Endodermal cell (in vitro differentiated cells): ENCODE measurements at regions not wholly inside any gene's neighbourhood (a gene's known extent, or its start where the extent isn't known, plus 50 kb on each side); places are given as distances from the start of the nearest gene placed in this dataset.

Experiments
- DNase-seq: peaks from one replicate; pipeline ENCODE4 v3.0.0-alpha.2; 2017
- H3K27ac ChIP-seq: 2 replicates; pipeline ENCODE4 v1.5.1; 2013; ENCODE audit warnings: mild to moderate bottlenecking, low read depth, low read length, moderate library complexity
- H3K27me3 ChIP-seq: 2 replicates; pipeline ENCODE4 v1.6.1; 2013; ENCODE audit warnings: mild to moderate bottlenecking, low read length, moderate library complexity; ENCODE audit not compliant: insufficient read depth, control insufficient read depth, poor library complexity, severe bottlenecking
- H3K36me3 ChIP-seq: 2 replicates; pipeline ENCODE4 v1.7.0; 2013; ENCODE audit warnings: mild to moderate bottlenecking, low read length, moderate library complexity; ENCODE audit not compliant: control insufficient read depth, insufficient read depth
- H3K4me1 ChIP-seq: one replicate; pipeline ENCODE4 v1.7.0; 2013; ENCODE audit warnings: low read length; ENCODE audit not compliant: control insufficient read depth, insufficient read depth
- H3K4me3 ChIP-seq: 2 replicates; pipeline ENCODE4 v1.5.1; 2013; ENCODE audit warnings: mild to moderate bottlenecking, low read length, moderate library complexity
- H3K9ac ChIP-seq: 2 replicates; pipeline ENCODE4 v1.6.1; 2013; ENCODE audit warnings: mild to moderate bottlenecking, low read length, moderate library complexity; ENCODE audit not compliant: poor library complexity, severe bottlenecking; ENCODE audit errors: extremely low read depth
- H3K9me3 ChIP-seq: 2 replicates; pipeline ENCODE4 v1.6.1; 2013; ENCODE audit warnings: mild to moderate bottlenecking, low read length, moderate library complexity; ENCODE audit not compliant: control insufficient read depth
- H3K27ac Mint-ChIP-seq: 2 replicates; pipeline ENCODE4 v1.8.0; 2020; ENCODE audit warnings: mixed read lengths
- H3K27me3 Mint-ChIP-seq: 2 replicates; pipeline ENCODE4 v1.8.0; 2021; ENCODE audit warnings: mild to moderate bottlenecking, mixed read lengths; ENCODE audit not compliant: insufficient read depth
- H3K36me3 Mint-ChIP-seq: 2 replicates; pipeline ENCODE4 v1.8.0; 2020; ENCODE audit warnings: low read depth, mixed read lengths
- H3K4me1 Mint-ChIP-seq: 2 replicates; pipeline ENCODE4 v1.8.0; 2020; ENCODE audit warnings: mixed read lengths
- H3K4me3 Mint-ChIP-seq: 2 replicates; pipeline ENCODE4 v1.8.0; 2020; ENCODE audit warnings: mild to moderate bottlenecking, moderate library complexity, mixed read lengths
- H3K9me3 Mint-ChIP-seq: 2 replicates; pipeline ENCODE4 v1.8.0; 2020; ENCODE audit warnings: mild to moderate bottlenecking, mixed read lengths
- WGBS, 2 experiments: methylation state at CpG; one replicate each; pipeline versions ENCODE4 v1.1.5 to v1.1.7; 2013; ENCODE audit warnings: missing lambda C conversion rate in 2 of 2, mixed read lengths in 1 of 2; ENCODE audit not compliant: insufficient coverage in 1 of 2, insufficient read length in 1 of 2; 5-methylcytosine and 5-hydroxymethylcytosine counted together
- TF ChIP-seq, protein P1 (sequence below): fragments of 200-600 bp; sonication (generic); conservative IDR thresholded peaks from 2 replicates; pipeline ENCODE4 v1.5.0; 2021; ENCODE audit warnings: antibody characterized with exemption, mild to moderate bottlenecking

DNA sequence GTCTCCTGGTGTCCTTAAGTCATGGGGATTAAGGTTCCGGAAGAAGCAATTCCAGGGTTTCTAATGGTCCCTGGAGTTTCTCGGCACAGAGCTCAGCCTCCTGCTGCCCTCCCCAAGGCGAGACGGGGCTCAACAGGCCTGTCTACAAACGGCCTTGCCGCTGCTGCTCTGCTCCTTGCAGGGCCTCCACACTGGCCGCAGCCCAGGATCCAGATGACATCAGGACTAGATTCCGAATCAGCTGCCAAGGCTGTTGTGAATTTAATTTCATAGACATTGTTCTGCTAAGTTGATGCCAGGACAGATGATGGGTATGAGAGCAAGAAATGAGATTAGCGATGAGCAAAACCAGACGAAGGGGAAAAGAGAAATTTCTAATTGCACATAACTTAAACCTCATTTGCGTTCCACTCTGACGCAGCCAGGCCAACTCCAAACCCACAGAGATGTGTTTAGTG is 103.6 kb upstream of the BACE2 start:
- no peaks in the 10 kb centered on the region for H3K9me3 ChIP-seq
- 84 to 91% methylated on average over 8 to 12 of the region's 12 CpGs for WGBS, 2 experiments
- H3K4me3 ChIP-seq = no peak overlapping the region
- H3K4me1 ChIP-seq = peaks cover 4% of the 10 kb centered on the region
- H3K9me3 Mint-ChIP-seq = peaks cover 6% of the 10 kb centered on the region
- H3K27me3 Mint-ChIP-seq = peaks cover 18% of the 10 kb centered on the region
- TF ChIP-seq, protein P1, sequence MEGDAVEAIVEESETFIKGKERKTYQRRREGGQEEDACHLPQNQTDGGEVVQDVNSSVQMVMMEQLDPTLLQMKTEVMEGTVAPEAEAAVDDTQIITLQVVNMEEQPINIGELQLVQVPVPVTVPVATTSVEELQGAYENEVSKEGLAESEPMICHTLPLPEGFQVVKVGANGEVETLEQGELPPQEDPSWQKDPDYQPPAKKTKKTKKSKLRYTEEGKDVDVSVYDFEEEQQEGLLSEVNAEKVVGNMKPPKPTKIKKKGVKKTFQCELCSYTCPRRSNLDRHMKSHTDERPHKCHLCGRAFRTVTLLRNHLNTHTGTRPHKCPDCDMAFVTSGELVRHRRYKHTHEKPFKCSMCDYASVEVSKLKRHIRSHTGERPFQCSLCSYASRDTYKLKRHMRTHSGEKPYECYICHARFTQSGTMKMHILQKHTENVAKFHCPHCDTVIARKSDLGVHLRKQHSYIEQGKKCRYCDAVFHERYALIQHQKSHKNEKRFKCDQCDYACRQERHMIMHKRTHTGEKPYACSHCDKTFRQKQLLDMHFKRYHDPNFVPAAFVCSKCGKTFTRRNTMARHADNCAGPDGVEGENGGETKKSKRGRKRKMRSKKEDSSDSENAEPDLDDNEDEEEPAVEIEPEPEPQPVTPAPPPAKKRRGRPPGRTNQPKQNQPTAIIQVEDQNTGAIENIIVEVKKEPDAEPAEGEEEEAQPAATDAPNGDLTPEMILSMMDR = no peak
- H3K4me3 Mint-ChIP-seq = no peak overlapping the region
- no peak overlapping the region for H3K27ac Mint-ChIP-seq
- peaks cover 11% of the 10 kb centered on the region for H3K4me1 Mint-ChIP-seq
- no peak for DNase-seq
- no peak overlapping the region for H3K27ac ChIP-seq
- H3K9ac ChIP-seq = no peak overlapping the region
- H3K36me3 ChIP-seq = no peaks in the 10 kb centered on the region
- H3K27me3 ChIP-seq = peaks cover 13% of the 10 kb centered on the region
- no peaks in the 10 kb centered on the region for H3K36me3 Mint-ChIP-seq

DNA sequence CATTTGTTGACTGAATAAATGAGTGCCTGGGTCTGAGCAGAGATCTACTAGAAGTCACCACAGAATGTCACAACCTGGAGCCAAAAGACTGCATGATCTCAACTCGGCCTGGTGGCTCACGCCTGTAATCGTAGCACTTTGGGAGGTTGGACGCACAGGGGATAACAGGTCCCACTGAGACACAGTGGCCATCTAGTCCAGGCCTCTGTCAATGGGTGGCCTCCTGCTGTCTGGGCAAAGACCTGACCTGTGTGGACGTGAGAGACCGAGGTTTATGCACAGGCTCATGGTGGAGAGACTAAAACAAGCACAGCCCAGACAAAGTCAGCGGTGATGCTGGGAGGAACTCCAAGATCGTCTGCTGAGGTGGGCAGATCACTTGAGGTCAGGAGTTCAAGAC is 103.0 kb upstream of the BACE2 start:
- Mint-ChIP-seq H3K9me3 (peaks cover 6% of the 10 kb centered on the region), H3K27me3 (peaks cover 15% of the 10 kb centered on the region), H3K4me1 (peaks cover 11% of the 10 kb centered on the region), H3K4me3 (no peak overlapping the region), H3K36me3 (no peaks in the 10 kb centered on the region), H3K27ac (no peak overlapping the region)
- WGBS, 2 experiments = 88 to 91% methylated on average over 8 of the region's 8 CpGs
- Histone ChIP-seq H3K9me3 (no peaks in the 10 kb centered on the region), H3K9ac (no peak overlapping the region), H3K27ac (no peak overlapping the region), H3K4me3 (no peak overlapping the region), H3K27me3 (peaks cover 13% of the 10 kb centered on the region), H3K36me3 (no peaks in the 10 kb centered on the region), H3K4me1 (peaks cover 4% of the 10 kb centered on the region)
- TF ChIP-seq, protein P1 = no peak
- no peak for DNase-seq

DNA sequence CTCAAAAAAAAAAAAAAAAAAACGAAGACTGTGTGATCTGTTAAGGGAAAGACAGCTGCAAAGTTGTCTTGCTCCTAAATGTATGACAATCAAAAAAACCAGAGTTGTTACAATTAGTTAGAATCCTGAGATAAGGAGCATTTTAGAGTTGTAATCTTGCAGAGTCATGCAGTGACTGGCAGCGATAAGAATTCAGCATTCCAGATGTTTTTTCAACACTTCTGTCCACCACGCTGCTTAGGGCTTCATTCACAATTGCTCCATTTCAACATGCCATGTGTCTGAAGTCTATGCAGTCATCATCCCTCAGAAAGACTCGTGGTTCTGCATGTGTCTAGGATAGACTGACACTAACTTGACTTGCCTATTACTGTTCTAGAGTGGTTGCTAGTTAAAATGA is 102.4 kb upstream of the BACE2 start:
- H3K4me3 ChIP-seq = no peak overlapping the region
- DNase-seq = no peak
- peaks cover 11% of the 10 kb centered on the region for H3K4me1 Mint-ChIP-seq
- H3K27me3 ChIP-seq = peaks cover 13% of the 10 kb centered on the region
- H3K27me3 Mint-ChIP-seq = peaks cover 15% of the 10 kb centered on the region
- 88 to 95% methylated on average over 3 to 4 of the region's 4 CpGs for WGBS, 2 experiments
- H3K4me3 Mint-ChIP-seq = no peak overlapping the region
- H3K27ac Mint-ChIP-seq = no peak overlapping the region
- peaks cover 4% of the 10 kb centered on the region for H3K9me3 Mint-ChIP-seq
- no peaks in the 10 kb centered on the region for H3K36me3 Mint-ChIP-seq
- no peaks in the 10 kb centered on the region for H3K36me3 ChIP-seq
- H3K4me1 ChIP-seq = peaks cover 4% of the 10 kb centered on the region
- no peak overlapping the region for H3K27ac ChIP-seq
- TF ChIP-seq, protein P1 = no peak
- H3K9me3 ChIP-seq = no peaks in the 10 kb centered on the region
- H3K9ac ChIP-seq = no peak overlapping the region
